ENCODE measurements at regions not wholly inside any gene's neighbourhood (a gene's known extent, or its start where the extent isn't known, plus 50 kb on each side); places are given as distances from the start of the nearest gene placed in this dataset.

DNA sequence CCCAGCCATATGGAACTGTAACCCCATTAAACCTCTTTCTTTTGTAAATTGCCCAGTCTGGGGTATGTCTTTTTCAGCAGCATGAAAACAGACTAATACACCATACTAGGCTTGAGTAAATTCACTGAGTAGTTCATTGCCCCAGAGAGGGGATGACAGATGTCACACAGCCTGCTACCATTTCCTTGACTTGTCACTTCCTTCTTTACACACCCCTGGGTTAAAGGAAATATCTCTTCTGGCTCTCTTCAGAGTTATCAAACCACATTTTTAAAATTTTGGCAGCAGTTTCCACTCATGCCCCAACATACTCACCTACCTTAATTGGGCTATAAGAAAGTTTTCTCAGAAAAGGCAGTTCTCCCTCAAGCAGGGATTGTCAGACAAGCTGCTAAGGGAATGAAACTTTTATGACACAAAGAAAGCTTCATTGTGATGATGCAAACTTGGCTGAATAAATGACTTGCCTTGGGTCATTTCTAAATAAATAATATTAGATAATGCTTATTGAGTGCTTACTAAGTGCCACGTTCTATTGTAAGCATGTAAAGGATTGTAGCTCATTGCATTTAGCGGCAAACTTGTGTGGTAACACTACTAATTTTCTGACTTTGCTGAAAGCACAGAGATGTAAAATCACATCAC lies 68.0 kb upstream of the RBMS3 start:
- no peak overlapping the region for H3K14ac ChIP-seq (ENCODE audit: insufficient read length)
- H4K5ac ChIP-seq (ENCODE audit: insufficient read length, low read depth, low read length), result no peak overlapping the region
- H3K4me3 ChIP-seq (ENCODE audit: extremely low read depth in 1 of 4, insufficient read depth in 2 of 4, low read depth in 3 of 4, low read length in 4 of 4), result no peak overlapping the region
- H2BK12ac ChIP-seq (ENCODE audit: low read depth, low read length), result no peak overlapping the region
- no peak overlapping the region for H3K27ac ChIP-seq (ENCODE audit: low read depth, low read length)
- ChIA-PET POLR2A (ENCODE audit: partially characterized antibody) (no interaction called here), CTCF (ENCODE audit: partially characterized antibody) (no interaction called here)
- H3K18ac ChIP-seq (ENCODE audit: extremely low read depth, low read length), result no peak overlapping the region
- H3K79me1 ChIP-seq (ENCODE audit: low read depth, low read length), result no peaks in the 10 kb centered on the region
- no peaks in the 10 kb centered on the region for H3K79me2 ChIP-seq (ENCODE audit: control insufficient read depth in 1 of 2, insufficient read depth in 2 of 2, low read length in 2 of 2)
- no peak overlapping the region for H3K9ac ChIP-seq (replicated peaks in 1 of 4; ENCODE audit: extremely low read depth in 1 of 4, low read depth in 3 of 4, low read length in 3 of 4)
- no peak for TF ChIP-seq CBX5 (IDR thresholded peaks at IDR 0.05; ENCODE audit: low read depth, low read length)
- TF ChIP-seq SAP30 (IDR thresholded peaks at IDR 0.05; ENCODE audit: insufficient read depth, insufficient replicate concordance, low read length), result no peak
- no peaks in the 10 kb centered on the region for H4K20me1 ChIP-seq (replicated peaks in 1 of 2; ENCODE audit: control insufficient read depth in 1 of 2, insufficient read depth in 2 of 2, low read length in 2 of 2)
- no peak overlapping the region for H2BK5ac ChIP-seq (ENCODE audit: low read depth, low read length)
- no peak overlapping the region for H2BK15ac ChIP-seq (ENCODE audit: low read length)
- WGBS, 2 experiments (ENCODE audit: extremely low coverage in 1 of 2, insufficient coverage in 1 of 2, insufficient read length in 1 of 2, insufficient replicate concordance in 2 of 2, low coverage in 1 of 2, low lambda C conversion rate in 2 of 2, missing lambda C conversion rate in 1 of 2), result 78% methylated on average over 2 of the region's 2 CpGs; no CpG with 5 or more reads in 1 of the 2 experiments
- no peak overlapping the region for H3K23ac ChIP-seq (ENCODE audit: insufficient read length)
- no peak overlapping the region for H2BK20ac ChIP-seq (ENCODE audit: low read length)
- H3K27me3 ChIP-seq (replicated peaks in 1 of 4; ENCODE audit: control insufficient read depth in 3 of 4, extremely low read depth in 1 of 4, insufficient read depth in 3 of 4, low read length in 3 of 4), result no peaks in the 10 kb centered on the region
- H3K4me2 ChIP-seq (ENCODE audit: insufficient read depth in 1 of 2, low read depth in 2 of 2, low read length in 2 of 2), result no peak overlapping the region
- no peaks in the 10 kb centered on the region for H3K9me3 ChIP-seq (ENCODE audit: insufficient read depth in 2 of 2, low read depth in 1 of 2, low read length in 1 of 2)
- no peaks in the 10 kb centered on the region for H3K4me1 ChIP-seq (replicated peaks in 1 of 4; ENCODE audit: control insufficient read depth in 3 of 4, insufficient read depth in 4 of 4, low read length in 3 of 4)
- H3K23me2 ChIP-seq (ENCODE audit: low read depth, low read length), result no peaks in the 10 kb centered on the region
- no peak overlapping the region for H2BK120ac ChIP-seq (replicated peaks; ENCODE audit: low read depth, low read length)
- no peak overlapping the region for H4K91ac ChIP-seq (replicated peaks; ENCODE audit: insufficient read length, low read length)
- no peak for FAIRE-seq
- no peak overlapping the region for H2AFZ ChIP-seq (ENCODE audit: low read length)
- H3K36me3 ChIP-seq (ENCODE audit: control insufficient read depth in 2 of 4, insufficient read depth in 4 of 4, low read length in 3 of 4), result no peaks in the 10 kb centered on the region
- no peak overlapping the region for H3K56ac ChIP-seq (replicated peaks; ENCODE audit: insufficient read length, low read depth, low read length)
- no peak for DNase-seq (ENCODE audit: low read depth in 1 of 2, low spot score in 2 of 2)
- H3K4ac ChIP-seq (replicated peaks; ENCODE audit: insufficient read length, low read depth, low read length), result no peak overlapping the region
- H4K8ac ChIP-seq (ENCODE audit: extremely low read depth, insufficient read depth, low read length), result no peak overlapping the region
- no peak overlapping the region for H2AK5ac ChIP-seq (ENCODE audit: low read depth, low read length)

Data from H1 (cell line).